Effector memory CD4-positive, alpha-beta T cell (primary cell): ENCODE measurements at regions not wholly inside any gene's neighbourhood (a gene's known extent, or its start where the extent isn't known, plus 50 kb on each side); places are given as distances from the start of the nearest gene placed in this dataset.

Experiments
- DNase-seq, 3 donors: peaks; one replicate each; pipeline ENCODE4 v3.0.0-alpha.2; 2020
- H3K27ac ChIP-seq: 2 replicates; pipeline ENCODE4 v1.7.0; 2013; ENCODE audit warnings: mild to moderate bottlenecking, low read length, moderate library complexity; ENCODE audit not compliant: insufficient read depth, poor library complexity, severe bottlenecking
- H3K27me3 ChIP-seq: replicated peaks from 2 replicates; pipeline ENCODE4 v1.7.0; 2013; ENCODE audit warnings: mild to moderate bottlenecking, low read length; ENCODE audit not compliant: insufficient read depth, control insufficient read depth, poor library complexity, severe bottlenecking
- H3K36me3 ChIP-seq: 2 replicates; pipeline ENCODE4 v1.7.0; 2013; ENCODE audit warnings: mild to moderate bottlenecking, low read length, moderate library complexity; ENCODE audit not compliant: control insufficient read depth, insufficient read depth
- H3K4me1 ChIP-seq: 2 replicates; pipeline ENCODE4 v1.7.0; 2013; ENCODE audit warnings: low read length, mild to moderate bottlenecking; ENCODE audit not compliant: control insufficient read depth, insufficient read depth, poor library complexity, severe bottlenecking
- H3K4me3 ChIP-seq: 2 replicates; pipeline ENCODE4 v1.7.0; 2013; ENCODE audit warnings: low read length, low read depth, mild to moderate bottlenecking; ENCODE audit not compliant: insufficient read depth, poor library complexity, severe bottlenecking
- H3K9me3 ChIP-seq: 2 replicates; pipeline ENCODE4 v1.7.0; 2013; ENCODE audit warnings: mild to moderate bottlenecking, low read length, moderate library complexity; ENCODE audit not compliant: control insufficient read depth

- no peaks in the 10 kb centered on the region for H3K9me3 ChIP-seq
- H3K4me3 ChIP-seq: no peak overlapping the region
- no peak for DNase-seq
- H3K27ac ChIP-seq: no peak overlapping the region
- no peaks in the 10 kb centered on the region for H3K36me3 ChIP-seq
- no peaks in the 10 kb centered on the region for H3K27me3 ChIP-seq
- H3K4me1 ChIP-seq: no peaks in the 10 kb centered on the region
Observed at GRCh38 chr2:56801214-56801613, 617.4 kb downstream of the CCDC85A start.

- no peaks in the 10 kb centered on the region for H3K4me1 ChIP-seq
- no peak for DNase-seq
- no peaks in the 10 kb centered on the region for H3K27me3 ChIP-seq
- H3K4me3 ChIP-seq: no peak overlapping the region
- no peaks in the 10 kb centered on the region for H3K9me3 ChIP-seq
- H3K27ac ChIP-seq: no peak overlapping the region
- H3K36me3 ChIP-seq: no peaks in the 10 kb centered on the region
Observed at GRCh38 chr2:56801770-56802169, 618.0 kb downstream of the CCDC85A start.

- no peaks in the 10 kb centered on the region for H3K36me3 ChIP-seq
- H3K4me1 ChIP-seq: no peaks in the 10 kb centered on the region
- no peak overlapping the region for H3K27ac ChIP-seq
- no peak overlapping the region for H3K4me3 ChIP-seq
- no peaks in the 10 kb centered on the region for H3K9me3 ChIP-seq
- DNase-seq: no peak
- no peaks in the 10 kb centered on the region for H3K27me3 ChIP-seq
Observed at GRCh38 chr2:56803596-56803995, 619.8 kb downstream of the CCDC85A start.

DNA sequence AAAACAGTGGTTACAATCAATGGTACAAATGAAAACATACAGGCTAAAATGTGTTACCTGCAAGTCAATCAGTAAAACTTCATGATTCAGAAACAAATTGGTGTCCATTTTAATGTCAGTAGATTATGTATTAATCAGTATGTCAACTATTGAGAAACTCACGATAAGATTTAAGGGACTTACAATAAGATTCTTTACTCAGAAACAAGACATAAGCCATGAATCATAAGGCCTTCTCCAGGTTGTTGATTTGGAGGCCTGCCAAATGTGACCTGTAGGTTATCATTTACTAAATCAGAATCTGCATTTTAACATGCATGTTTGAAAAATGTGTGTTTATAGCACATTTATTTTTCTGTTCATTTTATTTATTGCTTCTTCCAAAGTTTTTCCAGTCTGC lies 623.1 kb downstream of the CCDC85A start:
- H3K36me3 ChIP-seq: no peaks in the 10 kb centered on the region
- no peaks in the 10 kb centered on the region for H3K27me3 ChIP-seq
- no peak overlapping the region for H3K27ac ChIP-seq
- H3K4me3 ChIP-seq: no peak overlapping the region
- no peaks in the 10 kb centered on the region for H3K4me1 ChIP-seq
- H3K9me3 ChIP-seq: no peaks in the 10 kb centered on the region
- DNase-seq: no peak

GRCh38 chr2:56807861-56808260 lies 624.1 kb downstream of the CCDC85A start:
- DNase-seq: no peak
- Histone ChIP-seq H3K36me3 (no peaks in the 10 kb centered on the region), H3K9me3 (no peaks in the 10 kb centered on the region), H3K4me3 (no peak overlapping the region), H3K4me1 (no peaks in the 10 kb centered on the region), H3K27me3 (no peaks in the 10 kb centered on the region), H3K27ac (no peak overlapping the region)

GRCh38 chr2:56811401-56811800 lies 627.6 kb downstream of the CCDC85A start:
- Histone ChIP-seq H3K9me3 (no peaks in the 10 kb centered on the region), H3K36me3 (no peaks in the 10 kb centered on the region), H3K27ac (no peak overlapping the region), H3K4me1 (no peaks in the 10 kb centered on the region), H3K4me3 (no peak overlapping the region), H3K27me3 (no peaks in the 10 kb centered on the region)
- DNase-seq: no peak

- Histone ChIP-seq H3K4me1 (no peaks in the 10 kb centered on the region), H3K27me3 (no peaks in the 10 kb centered on the region), H3K9me3 (no peaks in the 10 kb centered on the region), H3K27ac (no peak overlapping the region), H3K4me3 (no peak overlapping the region), H3K36me3 (no peaks in the 10 kb centered on the region)
- no peak for DNase-seq
Observed at GRCh38 chr2:56812432-56812831, 628.6 kb downstream of the CCDC85A start.

DNA sequence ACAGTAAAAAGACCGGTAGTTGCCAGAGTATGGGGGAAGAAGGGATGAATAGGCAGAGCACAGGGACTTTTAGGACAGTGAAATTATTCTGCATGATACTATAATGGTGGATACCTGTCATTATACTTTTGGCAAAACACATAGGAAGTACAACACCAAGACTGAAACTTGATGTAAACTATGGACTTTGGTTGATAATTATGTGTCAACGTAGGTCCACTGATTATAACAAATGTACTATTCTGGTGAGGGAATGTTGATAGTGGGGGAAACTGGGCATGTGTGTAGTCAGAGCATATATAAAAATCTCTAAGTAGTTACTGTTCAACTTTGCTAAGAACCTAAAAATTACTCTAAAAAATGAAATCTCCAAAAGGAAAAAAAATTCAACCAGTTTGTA lies 629.7 kb downstream of the CCDC85A start:
- Histone ChIP-seq H3K36me3 (no peaks in the 10 kb centered on the region), H3K4me1 (no peaks in the 10 kb centered on the region), H3K27ac (no peak overlapping the region), H3K4me3 (no peak overlapping the region), H3K9me3 (no peaks in the 10 kb centered on the region), H3K27me3 (no peaks in the 10 kb centered on the region)
- DNase-seq: no peak

- Histone ChIP-seq H3K36me3 (no peaks in the 10 kb centered on the region), H3K4me3 (no peak overlapping the region), H3K9me3 (no peaks in the 10 kb centered on the region), H3K4me1 (no peaks in the 10 kb centered on the region), H3K27me3 (no peaks in the 10 kb centered on the region), H3K27ac (no peak overlapping the region)
- DNase-seq: no peak
Observed at GRCh38 chr2:56816666-56817065, 632.9 kb downstream of the CCDC85A start.

DNA sequence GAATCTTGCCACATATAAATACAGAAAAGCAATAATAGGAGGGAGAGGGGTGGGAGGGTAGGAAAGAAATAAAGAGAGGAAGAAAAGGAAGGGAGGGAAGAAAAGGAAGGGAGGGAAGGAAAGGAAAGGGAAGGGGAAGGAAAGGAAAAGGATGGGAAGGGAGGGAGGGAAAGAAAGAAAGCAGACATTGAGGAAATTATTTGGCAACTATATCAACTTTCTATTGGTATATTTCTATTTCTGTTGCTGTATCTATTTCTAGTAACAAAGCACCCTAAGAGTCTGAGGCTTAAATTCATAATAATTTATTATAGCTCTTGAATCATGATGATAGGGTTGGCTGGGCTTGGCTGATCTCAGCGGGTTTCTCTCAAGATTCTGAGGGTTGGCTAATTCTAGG lies 648.0 kb downstream of the CCDC85A start:
- no peak overlapping the region for H3K27ac ChIP-seq
- H3K9me3 ChIP-seq: no peaks in the 10 kb centered on the region
- H3K4me1 ChIP-seq: no peaks in the 10 kb centered on the region
- no peaks in the 10 kb centered on the region for H3K27me3 ChIP-seq
- no peaks in the 10 kb centered on the region for H3K36me3 ChIP-seq
- H3K4me3 ChIP-seq: no peak overlapping the region
- DNase-seq: no peak

- no peak overlapping the region for H3K27ac ChIP-seq
- no peaks in the 10 kb centered on the region for H3K4me1 ChIP-seq
- H3K27me3 ChIP-seq: no peaks in the 10 kb centered on the region
- DNase-seq: no peak
- H3K4me3 ChIP-seq: no peak overlapping the region
- no peaks in the 10 kb centered on the region for H3K36me3 ChIP-seq
- H3K9me3 ChIP-seq: no peaks in the 10 kb centered on the region
Observed at GRCh38 chr2:56834686-56835085, 650.9 kb downstream of the CCDC85A start.
